DND-41 (cell line): ENCODE measurements at regions not wholly inside any gene's neighbourhood (a gene's known extent, or its start where the extent isn't known, plus 50 kb on each side); places are given as distances from the start of the nearest gene placed in this dataset.
A peak's percentile ranks its signal among the peaks of the same experiment; 100 is the strongest.

Experiments
- ATAC-seq: fragments of 200-7000 bp; cut with Tn5 transposase; 3 replicates; pipeline ENCODE4 v1.9.1; 2021; ENCODE audit warnings: low read depth; ENCODE audit not compliant: insufficient read depth
- DNase-seq: peaks from one replicate; pipeline ENCODE4 v3.0.0-alpha.2; 2020
- H2AFZ ChIP-seq: 2 replicates; pipeline ENCODE4 v1.6.0; 2012; ENCODE audit warnings: low read depth, low read length
- H3K27ac ChIP-seq: 2 replicates; pipeline ENCODE4 v1.5.1; 2012; ENCODE audit warnings: low read length, inconsistent platforms
- H3K27me3 ChIP-seq: fragments of 200-600 bp; sonication (generic); 2 replicates; pipeline ENCODE4 v1.6.0; 2012; ENCODE audit warnings: low read length, mild to moderate bottlenecking, inconsistent platforms; ENCODE audit not compliant: insufficient read depth, poor library complexity
- H3K36me3 ChIP-seq: 2 replicates; pipeline ENCODE4 v1.5.1; 2012; ENCODE audit warnings: low read length, inconsistent platforms; ENCODE audit not compliant: insufficient read depth
- H3K4me1 ChIP-seq: 2 replicates; pipeline ENCODE4 v1.5.1; 2012; ENCODE audit warnings: mild to moderate bottlenecking, low read length; ENCODE audit not compliant: insufficient read depth
- H3K4me2 ChIP-seq: 2 replicates; pipeline ENCODE4 v1.6.0; 2012; ENCODE audit warnings: mild to moderate bottlenecking, moderate library complexity, low read length, inconsistent platforms; ENCODE audit not compliant: insufficient read depth
- H3K4me3 ChIP-seq, 2 experiments: fragments of 200-600 bp in 1 of 2; shearing (Covaris generic) in 1 of 2; 2 replicates each; pipeline ENCODE4 v1.5.1; 2012 to 2016; ENCODE audit warnings: inconsistent platforms in 2 of 2, low read length in 2 of 2, mild to moderate bottlenecking in 2 of 2, low read depth in 1 of 2, moderate library complexity in 1 of 2
- H3K79me2 ChIP-seq: 2 replicates; pipeline ENCODE4 v1.6.0; 2012; ENCODE audit warnings: low read length, inconsistent platforms; ENCODE audit not compliant: insufficient read depth
- H3K9ac ChIP-seq: 2 replicates; pipeline ENCODE4 v1.6.0; 2012; ENCODE audit warnings: low read depth, mild to moderate bottlenecking, inconsistent platforms, low read length, moderate library complexity
- H3K9me3 ChIP-seq: 2 replicates; pipeline ENCODE4 v1.5.1; 2012; ENCODE audit warnings: low read length, moderate library complexity, mild to moderate bottlenecking, inconsistent platforms; ENCODE audit not compliant: insufficient read depth, severe bottlenecking
- H4K20me1 ChIP-seq: 2 replicates; pipeline ENCODE4 v1.6.0; 2012; ENCODE audit warnings: low read length; ENCODE audit not compliant: insufficient read depth
- EZH2 ChIP-seq: IDR thresholded peaks from 3 replicates; pipeline ENCODE4 v1.6.1; 2012; ENCODE audit warnings: borderline replicate concordance, low read depth, mild to moderate bottlenecking, moderate library complexity, low read length, inconsistent platforms; ENCODE audit not compliant: severe bottlenecking
- TF ChIP-seq, protein P1 (sequence below): IDR thresholded peaks from 2 replicates; pipeline ENCODE4 v1.5.1; 2012; ENCODE audit warnings: borderline replicate concordance, low read length, moderate library complexity, mild to moderate bottlenecking; ENCODE audit not compliant: poor library complexity, severe bottlenecking; ENCODE audit errors: extremely low read depth

DNA sequence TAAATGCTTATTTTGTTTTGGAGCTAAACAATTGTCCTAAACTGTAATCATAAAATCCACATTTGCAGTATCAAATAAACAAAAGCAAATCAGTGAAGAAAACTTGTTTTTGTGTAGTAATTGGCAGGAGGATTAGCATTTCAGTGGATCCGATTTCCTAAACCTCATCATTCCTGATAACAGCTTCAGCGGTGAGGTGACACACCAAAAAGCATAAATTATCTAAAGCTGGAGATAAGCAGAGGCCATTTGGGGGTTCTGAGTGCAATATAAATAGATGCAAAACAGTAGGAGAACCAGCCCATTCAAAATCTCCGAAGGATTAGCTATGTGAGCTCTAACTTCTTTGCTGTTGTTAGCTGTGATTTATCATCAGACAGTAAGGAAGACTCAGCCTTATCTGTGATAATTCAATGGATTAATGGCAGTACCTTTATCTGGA, 235.8 kb downstream of the EPHA7 start:
- Histone ChIP-seq H3K79me2 (no peaks in the 10 kb centered on the region), H3K36me3 (no peaks in the 10 kb centered on the region), H3K4me2 (no peak overlapping the region), H3K4me3 (no peak overlapping the region), H2AFZ (no peak overlapping the region), H3K9ac (no peak overlapping the region), H3K27ac (no peak overlapping the region), H4K20me1 (no peaks in the 10 kb centered on the region), H3K27me3 (no peaks in the 10 kb centered on the region), H3K9me3 (no peaks in the 10 kb centered on the region), H3K4me1 (no peaks in the 10 kb centered on the region)
- no peak for DNase-seq
- no peak for TF ChIP-seq EZH2
- TF ChIP-seq, protein P1, sequence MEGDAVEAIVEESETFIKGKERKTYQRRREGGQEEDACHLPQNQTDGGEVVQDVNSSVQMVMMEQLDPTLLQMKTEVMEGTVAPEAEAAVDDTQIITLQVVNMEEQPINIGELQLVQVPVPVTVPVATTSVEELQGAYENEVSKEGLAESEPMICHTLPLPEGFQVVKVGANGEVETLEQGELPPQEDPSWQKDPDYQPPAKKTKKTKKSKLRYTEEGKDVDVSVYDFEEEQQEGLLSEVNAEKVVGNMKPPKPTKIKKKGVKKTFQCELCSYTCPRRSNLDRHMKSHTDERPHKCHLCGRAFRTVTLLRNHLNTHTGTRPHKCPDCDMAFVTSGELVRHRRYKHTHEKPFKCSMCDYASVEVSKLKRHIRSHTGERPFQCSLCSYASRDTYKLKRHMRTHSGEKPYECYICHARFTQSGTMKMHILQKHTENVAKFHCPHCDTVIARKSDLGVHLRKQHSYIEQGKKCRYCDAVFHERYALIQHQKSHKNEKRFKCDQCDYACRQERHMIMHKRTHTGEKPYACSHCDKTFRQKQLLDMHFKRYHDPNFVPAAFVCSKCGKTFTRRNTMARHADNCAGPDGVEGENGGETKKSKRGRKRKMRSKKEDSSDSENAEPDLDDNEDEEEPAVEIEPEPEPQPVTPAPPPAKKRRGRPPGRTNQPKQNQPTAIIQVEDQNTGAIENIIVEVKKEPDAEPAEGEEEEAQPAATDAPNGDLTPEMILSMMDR = no peak
- no peak for ATAC-seq

DNA sequence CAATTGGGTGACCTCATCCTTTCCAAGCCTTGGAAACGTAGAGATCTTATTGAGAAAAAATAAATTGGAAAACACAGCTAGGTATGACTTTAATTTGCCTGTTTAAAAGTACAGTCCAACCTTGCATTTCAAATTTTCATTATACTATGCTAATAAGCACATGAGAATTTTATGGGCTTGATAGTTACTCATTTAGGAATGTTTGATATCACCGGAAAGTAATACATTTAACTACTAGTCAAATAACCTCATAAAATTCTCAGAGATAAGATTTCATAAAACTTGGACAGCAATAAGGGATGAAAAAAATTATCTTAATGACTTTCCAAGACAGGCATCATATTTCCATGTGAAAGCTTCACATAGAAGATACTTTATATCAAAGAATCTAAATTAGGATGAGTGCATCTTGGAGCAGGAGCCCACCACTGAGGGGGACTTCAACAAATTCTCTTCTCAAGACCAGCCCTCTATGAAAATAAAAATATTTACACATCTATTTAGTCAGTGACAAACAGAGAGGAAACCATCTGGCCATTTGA, 236.3 kb downstream of the EPHA7 start:
- Histone ChIP-seq H3K9me3 (no peaks in the 10 kb centered on the region), H3K27ac (no peak overlapping the region), H3K4me2 (no peak overlapping the region), H4K20me1 (no peaks in the 10 kb centered on the region), H3K36me3 (no peaks in the 10 kb centered on the region), H3K27me3 (no peaks in the 10 kb centered on the region), H3K4me1 (no peaks in the 10 kb centered on the region), H3K4me3 (no peak overlapping the region), H3K9ac (no peak overlapping the region), H2AFZ (no peak overlapping the region), H3K79me2 (no peaks in the 10 kb centered on the region)
- ATAC-seq (no peak), DNase-seq (no peak)
- TF ChIP-seq, protein P1 = no peak
- no peak for TF ChIP-seq EZH2

DNA sequence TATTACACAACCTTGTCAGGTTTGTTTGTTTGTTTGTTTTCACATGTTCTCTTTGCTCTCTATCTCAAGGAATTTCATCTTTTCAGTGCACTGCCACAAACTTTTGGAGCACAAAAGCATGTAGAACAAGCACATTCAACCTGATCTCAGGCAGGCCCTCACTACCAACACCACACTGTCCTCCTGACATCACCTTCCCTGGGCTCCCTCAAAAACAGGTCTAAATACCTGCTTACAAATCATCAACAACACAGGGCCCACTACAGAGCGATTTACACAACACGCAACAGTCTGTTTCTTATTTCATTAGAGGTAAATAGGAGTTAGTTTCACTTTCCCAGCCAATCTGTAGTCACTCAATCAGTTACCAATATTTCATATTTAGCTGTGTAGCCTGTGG, 241.4 kb downstream of the EPHA7 start:
- H3K9ac ChIP-seq = no peak overlapping the region
- peaks cover 5% of the 10 kb centered on the region; the same call in 1 of the 2 replicates for H3K4me1 ChIP-seq
- no peak overlapping the region for H3K27ac ChIP-seq
- no peak for DNase-seq
- H2AFZ ChIP-seq = no peak overlapping the region
- peak overlapping the region; percentile 8; the same call in 1 of the 2 replicates for H3K4me2 ChIP-seq
- no peaks in the 10 kb centered on the region for H3K79me2 ChIP-seq
- H4K20me1 ChIP-seq = no peaks in the 10 kb centered on the region
- TF ChIP-seq, protein P1 = no peak
- TF ChIP-seq EZH2 = no peak
- no peaks in the 10 kb centered on the region for H3K36me3 ChIP-seq
- no peaks in the 10 kb centered on the region for H3K9me3 ChIP-seq
- ATAC-seq = no peak; the same call in 2 of the 3 replicates
- H3K4me3 ChIP-seq = no peak overlapping the region
- no peaks in the 10 kb centered on the region for H3K27me3 ChIP-seq
